H1 (cell line): ENCODE measurements at regions not wholly inside any gene's neighbourhood (a gene's known extent, or its start where the extent isn't known, plus 50 kb on each side); places are given as distances from the start of the nearest gene placed in this dataset.
"Not testable (repeated sequence)": the region's sequence is repeated elsewhere in the genome, so short reads cannot be mapped to it uniquely, and the experiment has no call there.

ENCODE experiments used
- CTCF ChIA-PET: fragments of 300-600 bp; sonication (Branson Sonifier 250); formaldehyde crosslinking; loops from one replicate; lab custom pipeline; 2021; ENCODE audit not compliant: partially characterized antibody; lab: Charles Lee
- POLR2A ChIA-PET: fragments of 300-600 bp; sonication (Branson Sonifier 250); formaldehyde crosslinking; loops from one replicate; lab custom pipeline; 2021; ENCODE audit warnings: inconsistent platforms; ENCODE audit not compliant: partially characterized antibody; lab: Charles Lee
- DNase-seq, 2 experiments: peaks; one replicate each; pipeline versions ENCODE4 v3.0.0 to v3.0.0-alpha.2; 2010 to 2022; ENCODE audit warnings: low spot score in 2 of 2, low read depth in 1 of 2, mixed read lengths in 1 of 2
- FAIRE-seq: peaks from 2 replicates; lab custom pipeline; 2011; peaks lifted over from hg19 to GRCh38; lab: Jason Lieb, UNC
- H2AFZ ChIP-seq: 2 replicates; pipeline ENCODE4 v1.8.1; 2012; ENCODE audit warnings: low read length, inconsistent platforms
- H2AK5ac ChIP-seq: 2 replicates; pipeline ENCODE4 v1.6.1; 2013; ENCODE audit warnings: low read depth, low read length
- H2BK120ac ChIP-seq: replicated peaks from 2 replicates; pipeline ENCODE3; 2013; ENCODE audit warnings: low read depth, low read length, inconsistent platforms
- H2BK12ac ChIP-seq: 2 replicates; pipeline ENCODE4 v1.6.1; 2013; ENCODE audit warnings: low read depth, low read length
- H2BK15ac ChIP-seq: 2 replicates; pipeline ENCODE4 v1.6.1; 2013; ENCODE audit warnings: low read length
- H2BK20ac ChIP-seq: 2 replicates; pipeline ENCODE4 v1.6.1; 2013; ENCODE audit warnings: low read length
- H2BK5ac ChIP-seq: 2 replicates; pipeline ENCODE4 v1.6.1; 2013; ENCODE audit warnings: low read depth, low read length
- H3K14ac ChIP-seq: 2 replicates; pipeline ENCODE4 v1.6.1; 2013; ENCODE audit warnings: inconsistent platforms; ENCODE audit not compliant: insufficient read length
- H3K18ac ChIP-seq: 2 replicates; pipeline ENCODE4 v1.6.1; 2013; ENCODE audit warnings: low read length; ENCODE audit errors: extremely low read depth
- H3K23ac ChIP-seq: 2 replicates; pipeline ENCODE4 v1.6.1; 2013; ENCODE audit warnings: inconsistent platforms; ENCODE audit not compliant: insufficient read length
- H3K23me2 ChIP-seq: 2 replicates; pipeline ENCODE4 v1.6.1; 2013; ENCODE audit warnings: low read depth, low read length
- H3K27ac ChIP-seq: 2 replicates; pipeline ENCODE4 v1.6.1; 2011; ENCODE audit warnings: low read depth, low read length, inconsistent platforms
- H3K27me3 ChIP-seq, 4 experiments: replicated peaks in 1 of 4; 1 replicate in 1 of 4; 2 replicates in 3 of 4; pipeline versions ENCODE4 v1.6.1 to v1.8.1; 2011 to 2013; ENCODE audit warnings: low read length in 3 of 4, mild to moderate bottlenecking in 3 of 4, inconsistent platforms in 2 of 4, mixed read lengths in 2 of 4, moderate library complexity in 1 of 4; ENCODE audit not compliant: control insufficient read depth in 3 of 4, insufficient read depth in 3 of 4; ENCODE audit errors: extremely low read depth in 1 of 4
- H3K36me3 ChIP-seq, 4 experiments: 2 replicates each; pipeline versions ENCODE4 v1.6.1 to v1.8.1; 2011 to 2013; ENCODE audit warnings: mild to moderate bottlenecking in 4 of 4, low read length in 3 of 4, moderate library complexity in 2 of 4, control low read depth in 1 of 4, inconsistent platforms in 1 of 4; ENCODE audit not compliant: insufficient read depth in 4 of 4, control insufficient read depth in 2 of 4
- H3K4ac ChIP-seq: replicated peaks from 2 replicates; pipeline ENCODE3; 2013; ENCODE audit warnings: low read length, low read depth, mixed read lengths, inconsistent platforms; ENCODE audit not compliant: insufficient read length
- H3K4me1 ChIP-seq, 4 experiments: replicated peaks in 1 of 4; 1 replicate in 1 of 4; 2 replicates in 3 of 4; pipeline versions ENCODE4 v1.6.1 to v1.8.1; 2011 to 2013; ENCODE audit warnings: low read length in 3 of 4, inconsistent platforms in 2 of 4, mixed read lengths in 1 of 4; ENCODE audit not compliant: insufficient read depth in 4 of 4, control insufficient read depth in 3 of 4
- H3K4me2 ChIP-seq, 2 experiments: 2 replicates each; pipeline versions ENCODE4 v1.6.1 to v1.8.1; 2011 to 2013; ENCODE audit warnings: low read depth in 2 of 2, low read length in 2 of 2, control low read depth in 1 of 2, inconsistent platforms in 1 of 2, mild to moderate bottlenecking in 1 of 2; ENCODE audit not compliant: insufficient read depth in 1 of 2
- H3K4me3 ChIP-seq, 4 experiments: fragments of 200-600, 300-600 bp in 1 of 4; sonication (generic), shearing (Covaris generic), sonication (Bioruptor Twin) in 1 of 4; 2 replicates each; pipeline versions ENCODE4 v1.5.1 to v1.8.1; 2011 to 2016; ENCODE audit warnings: low read length in 4 of 4, low read depth in 3 of 4, control low read depth in 2 of 4, inconsistent platforms in 2 of 4, mild to moderate bottlenecking in 2 of 4, mixed read lengths in 1 of 4, moderate library complexity in 1 of 4; ENCODE audit not compliant: insufficient read depth in 2 of 4; ENCODE audit errors: extremely low read depth in 1 of 4
- H3K56ac ChIP-seq: replicated peaks from 2 replicates; pipeline ENCODE3; 2013; ENCODE audit warnings: low read depth, mild to moderate bottlenecking, mixed read lengths, low read length, inconsistent platforms; ENCODE audit not compliant: insufficient read length
- H3K79me1 ChIP-seq: 2 replicates; pipeline ENCODE4 v1.6.1; 2013; ENCODE audit warnings: low read depth, low read length, control low read depth
- H3K79me2 ChIP-seq, 2 experiments: 2 replicates each; pipeline versions ENCODE4 v1.6.1 to v1.8.1; 2012 to 2013; ENCODE audit warnings: low read length in 2 of 2, mild to moderate bottlenecking in 2 of 2, inconsistent platforms in 1 of 2; ENCODE audit not compliant: insufficient read depth in 2 of 2, control insufficient read depth in 1 of 2
- H3K9ac ChIP-seq, 4 experiments: replicated peaks in 1 of 4; 1 replicate in 1 of 4; 2 replicates in 3 of 4; pipeline versions ENCODE4 v1.6.1 to v1.8.1; 2011 to 2013; ENCODE audit warnings: low read depth in 3 of 4, low read length in 3 of 4, control low read depth in 2 of 4, mild to moderate bottlenecking in 2 of 4, moderate library complexity in 2 of 4, inconsistent platforms in 1 of 4; ENCODE audit errors: extremely low read depth in 1 of 4
- H3K9me3 ChIP-seq, 2 experiments: 2 replicates each; pipeline versions ENCODE4 v1.6.1 to v1.8.1; 2012 to 2013; ENCODE audit warnings: mild to moderate bottlenecking in 2 of 2, moderate library complexity in 2 of 2, control low read depth in 1 of 2, inconsistent platforms in 1 of 2, low read depth in 1 of 2, low read length in 1 of 2, mixed read lengths in 1 of 2; ENCODE audit not compliant: insufficient read depth in 2 of 2
- H4K20me1 ChIP-seq, 2 experiments: replicated peaks in 1 of 2; 2 replicates each; pipeline versions ENCODE3 to v1.8.1; 2011 to 2013; ENCODE audit warnings: inconsistent platforms in 2 of 2, low read length in 2 of 2, mild to moderate bottlenecking in 1 of 2; ENCODE audit not compliant: insufficient read depth in 2 of 2, control insufficient read depth in 1 of 2
- H4K5ac ChIP-seq: 2 replicates; pipeline ENCODE4 v1.6.1; 2013; ENCODE audit warnings: low read length, low read depth, mixed read lengths, inconsistent platforms; ENCODE audit not compliant: insufficient read length
- H4K8ac ChIP-seq: 2 replicates; pipeline ENCODE4 v1.8.0; 2013; ENCODE audit warnings: mild to moderate bottlenecking, moderate library complexity, low read length, inconsistent platforms; ENCODE audit not compliant: insufficient read depth; ENCODE audit errors: extremely low read depth
- H4K91ac ChIP-seq: replicated peaks from 2 replicates; pipeline ENCODE3; 2013; ENCODE audit warnings: low read length, mixed read lengths, inconsistent platforms; ENCODE audit not compliant: insufficient read length
- WGBS, 2 experiments: shearing (Covaris generic) in 1 of 2; methylation state at CpG; one replicate each; pipeline versions ENCODE4 v1.1.6 to v1.1.7; 2013 to 2015; ENCODE audit warnings: low lambda C conversion rate in 2 of 2, mixed read lengths in 2 of 2, inconsistent platforms in 1 of 2, low coverage in 1 of 2, missing lambda C conversion rate in 1 of 2; ENCODE audit not compliant: insufficient replicate concordance in 2 of 2, insufficient coverage in 1 of 2, insufficient read length in 1 of 2; ENCODE audit errors: extremely low coverage in 1 of 2, missing lambda C conversion rate in 1 of 2; 5-methylcytosine and 5-hydroxymethylcytosine counted together

GRCh38 chr12:91634386-91634713 is 451.7 kb upstream of the DCN start:
- H3K36me3 ChIP-seq, H2BK15ac ChIP-seq, H3K9ac ChIP-seq, H4K20me1 ChIP-seq, POLR2A ChIA-PET, H3K4me2 ChIP-seq, H4K91ac ChIP-seq, DNase-seq, H3K4me3 ChIP-seq, H4K8ac ChIP-seq, H3K79me2 ChIP-seq, H3K79me1 ChIP-seq, H2AFZ ChIP-seq, H3K4me1 ChIP-seq, H3K18ac ChIP-seq, H2AK5ac ChIP-seq, H3K9me3 ChIP-seq, H2BK120ac ChIP-seq, H3K14ac ChIP-seq, H3K27ac ChIP-seq, H2BK20ac ChIP-seq, H3K23me2 ChIP-seq, FAIRE-seq, H3K27me3 ChIP-seq, H4K5ac ChIP-seq, H3K23ac ChIP-seq, CTCF ChIA-PET, H3K4ac ChIP-seq, H2BK12ac ChIP-seq, H2BK5ac ChIP-seq, H3K56ac ChIP-seq: not testable (repeated sequence)
- WGBS, 2 experiments, result 92% methylated on average over 3 of the region's 3 CpGs; no CpG with 5 or more reads in 1 of the 2 experiments
